AG04450 (cell line): ENCODE measurements at regions not wholly inside any gene's neighbourhood (a gene's known extent, or its start where the extent isn't known, plus 50 kb on each side); places are given as distances from the start of the nearest gene placed in this dataset.

Experiments used
- CTCF ChIA-PET: fragments of 300-600, 350-600 bp; formaldehyde crosslinking; extraction: SDS; loops from one replicate; lab custom pipeline; 2022; ENCODE audit warnings: antibody characterized with exemption, inconsistent platforms; lab: Charles Lee
- POLR2A ChIA-PET: fragments of 350-600 bp; formaldehyde crosslinking; extraction: SDS; loops from one replicate; lab custom pipeline; 2021; ENCODE audit warnings: antibody characterized with exemption, inconsistent platforms; lab: Yijun Ruan, JAX
- DNase-seq: peaks from one replicate; pipeline ENCODE4 v3.0.0-alpha.2; 2011; ENCODE audit warnings: low read depth, low spot score
- H3K27ac ChIP-seq: one replicate; pipeline ENCODE4 v1.5.1; 2012; ENCODE audit warnings: low read depth, low read length, control low read depth
- H3K27me3 ChIP-seq: one replicate; pipeline ENCODE4 v1.6.0; 2012; ENCODE audit warnings: low read length; ENCODE audit not compliant: control insufficient read depth, insufficient read depth
- H3K4me3 ChIP-seq: 2 replicates; pipeline ENCODE4 v1.5.1; 2011; ENCODE audit warnings: mild to moderate bottlenecking, low read depth, low read length, control low read depth
- H3K9me3 ChIP-seq: 2 replicates; pipeline ENCODE4 v1.5.1; 2012; ENCODE audit warnings: low read length; ENCODE audit not compliant: control insufficient read depth, insufficient read depth
- TF ChIP-seq, protein P1 (sequence below): IDR thresholded peaks from 2 replicates; pipeline ENCODE4 v1.5.1; 2011; ENCODE audit warnings: low read depth, low read length, control low read depth, inconsistent platforms

DNA sequence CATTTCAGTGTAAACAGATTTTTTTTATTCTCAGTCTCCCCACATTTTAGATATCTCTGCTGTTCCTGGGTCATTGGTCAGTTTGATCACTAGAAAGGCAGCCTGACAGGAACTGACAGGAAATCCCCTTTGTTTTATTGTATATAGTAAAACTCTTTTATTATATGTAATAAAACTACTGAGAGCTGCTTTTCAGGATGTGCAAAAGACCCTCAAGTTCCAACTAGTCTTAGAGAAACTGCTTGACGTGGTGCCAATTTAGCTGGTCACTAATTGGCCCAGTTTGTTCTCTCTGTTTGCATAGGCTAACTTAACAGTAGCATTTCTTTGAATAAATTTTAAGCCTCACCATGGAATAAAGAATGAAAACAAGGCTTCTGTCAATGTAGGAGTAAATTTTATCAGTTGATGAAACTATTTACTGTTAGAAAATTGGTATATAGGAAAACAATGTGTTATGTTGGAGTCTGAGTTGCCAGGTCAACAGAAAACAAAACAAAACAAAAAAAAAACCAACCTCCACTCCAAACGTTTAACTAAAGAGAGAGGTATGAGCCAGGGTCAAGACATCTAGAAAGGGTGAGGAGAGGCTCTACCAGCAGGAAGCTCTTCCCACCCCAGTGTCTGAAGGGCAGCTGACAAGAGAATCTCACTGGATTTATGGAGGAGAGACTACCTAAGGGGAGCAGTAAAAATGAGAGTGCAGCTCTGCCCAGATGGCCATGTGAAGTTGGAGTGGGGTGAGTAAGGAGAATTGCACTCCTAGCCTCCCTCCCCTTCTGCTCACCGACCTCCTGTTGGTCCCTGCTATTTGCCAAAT is 184.6 kb downstream of the ST6GAL2 start:
- ChIA-PET CTCF (no interaction called here), POLR2A (no interaction called here)
- no peak overlapping the region for H3K27ac ChIP-seq
- no peak for DNase-seq
- H3K9me3 ChIP-seq = no peaks in the 10 kb centered on the region
- no peaks in the 10 kb centered on the region for H3K27me3 ChIP-seq
- no peak overlapping the region for H3K4me3 ChIP-seq
- TF ChIP-seq, protein P1, sequence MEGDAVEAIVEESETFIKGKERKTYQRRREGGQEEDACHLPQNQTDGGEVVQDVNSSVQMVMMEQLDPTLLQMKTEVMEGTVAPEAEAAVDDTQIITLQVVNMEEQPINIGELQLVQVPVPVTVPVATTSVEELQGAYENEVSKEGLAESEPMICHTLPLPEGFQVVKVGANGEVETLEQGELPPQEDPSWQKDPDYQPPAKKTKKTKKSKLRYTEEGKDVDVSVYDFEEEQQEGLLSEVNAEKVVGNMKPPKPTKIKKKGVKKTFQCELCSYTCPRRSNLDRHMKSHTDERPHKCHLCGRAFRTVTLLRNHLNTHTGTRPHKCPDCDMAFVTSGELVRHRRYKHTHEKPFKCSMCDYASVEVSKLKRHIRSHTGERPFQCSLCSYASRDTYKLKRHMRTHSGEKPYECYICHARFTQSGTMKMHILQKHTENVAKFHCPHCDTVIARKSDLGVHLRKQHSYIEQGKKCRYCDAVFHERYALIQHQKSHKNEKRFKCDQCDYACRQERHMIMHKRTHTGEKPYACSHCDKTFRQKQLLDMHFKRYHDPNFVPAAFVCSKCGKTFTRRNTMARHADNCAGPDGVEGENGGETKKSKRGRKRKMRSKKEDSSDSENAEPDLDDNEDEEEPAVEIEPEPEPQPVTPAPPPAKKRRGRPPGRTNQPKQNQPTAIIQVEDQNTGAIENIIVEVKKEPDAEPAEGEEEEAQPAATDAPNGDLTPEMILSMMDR = no peak

DNA sequence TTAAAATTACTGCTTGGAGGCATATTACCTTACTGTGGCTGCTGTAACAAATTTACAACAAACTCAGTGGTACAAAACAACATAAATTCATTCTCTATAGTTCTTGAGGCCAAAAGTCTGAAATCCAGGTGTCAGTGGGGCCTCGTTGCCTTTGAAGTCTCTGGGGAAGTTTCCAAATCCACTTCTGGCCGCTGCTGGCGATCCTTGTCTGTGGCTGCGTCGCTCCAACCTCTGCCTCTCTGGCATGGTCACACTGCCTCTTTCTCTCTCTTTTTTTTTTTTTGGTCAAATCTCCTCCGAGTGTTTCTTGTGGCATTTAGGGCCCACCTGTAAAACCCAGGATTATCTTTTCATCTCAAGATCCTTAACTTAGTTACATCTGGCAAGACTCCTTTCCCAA is 182.8 kb downstream of the ST6GAL2 start:
- H3K9me3 ChIP-seq = no peaks in the 10 kb centered on the region
- no peak overlapping the region for H3K27ac ChIP-seq
- ChIA-PET POLR2A (no interaction called here), CTCF (no interaction called here)
- H3K4me3 ChIP-seq = no peak overlapping the region
- no peaks in the 10 kb centered on the region for H3K27me3 ChIP-seq
- TF ChIP-seq, protein P1 = no peak
- no peak for DNase-seq

DNA sequence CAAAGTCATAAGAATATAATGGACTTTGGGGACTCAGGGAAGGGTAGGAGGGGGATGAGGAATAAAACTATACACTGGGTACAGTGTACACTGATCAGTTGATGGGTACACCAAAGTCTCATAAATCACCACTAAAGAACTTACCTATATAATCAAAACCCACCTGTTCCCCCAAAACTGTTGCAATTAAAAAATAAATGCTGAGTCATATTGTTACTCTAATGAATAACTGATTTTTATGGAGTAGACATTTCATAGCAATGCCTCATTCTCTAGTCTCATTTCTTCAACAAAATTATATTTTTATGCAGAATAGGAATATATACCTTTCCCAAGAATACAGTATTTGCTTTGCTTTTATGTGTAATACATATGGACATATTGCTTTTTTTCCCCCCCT is 181.2 kb downstream of the ST6GAL2 start:
- no peaks in the 10 kb centered on the region for H3K27me3 ChIP-seq
- no peak overlapping the region for H3K27ac ChIP-seq
- TF ChIP-seq, protein P1 = no peak
- CTCF ChIA-PET = no interaction called here
- POLR2A ChIA-PET = no interaction called here
- H3K9me3 ChIP-seq = no peaks in the 10 kb centered on the region
- H3K4me3 ChIP-seq = no peak overlapping the region
- no peak for DNase-seq

DNA sequence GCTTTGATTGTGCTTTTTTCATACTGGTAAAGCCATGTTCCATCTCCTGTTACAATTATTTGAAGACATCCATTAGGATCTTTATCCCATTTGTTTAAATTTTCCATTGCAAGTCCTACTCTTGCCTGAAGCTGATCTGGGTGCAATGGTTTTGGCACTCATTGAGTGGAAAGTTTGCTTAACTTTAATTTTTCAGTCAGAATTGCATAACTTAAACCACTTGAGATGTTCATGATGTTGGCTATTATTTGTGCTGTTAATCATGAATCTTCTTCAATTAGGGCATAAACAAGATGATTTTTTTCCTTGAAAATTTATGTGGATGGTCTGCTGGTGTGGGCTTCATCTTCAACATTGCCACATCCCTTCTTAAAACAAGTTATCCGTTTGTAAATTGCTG is 180.1 kb downstream of the ST6GAL2 start:
- POLR2A ChIA-PET = no interaction called here
- Histone ChIP-seq H3K9me3 (no peaks in the 10 kb centered on the region), H3K4me3 (no peak overlapping the region), H3K27ac (no peak overlapping the region), H3K27me3 (no peaks in the 10 kb centered on the region)
- no peak for DNase-seq
- CTCF ChIA-PET = no interaction called here
- TF ChIP-seq, protein P1 = no peak

DNA sequence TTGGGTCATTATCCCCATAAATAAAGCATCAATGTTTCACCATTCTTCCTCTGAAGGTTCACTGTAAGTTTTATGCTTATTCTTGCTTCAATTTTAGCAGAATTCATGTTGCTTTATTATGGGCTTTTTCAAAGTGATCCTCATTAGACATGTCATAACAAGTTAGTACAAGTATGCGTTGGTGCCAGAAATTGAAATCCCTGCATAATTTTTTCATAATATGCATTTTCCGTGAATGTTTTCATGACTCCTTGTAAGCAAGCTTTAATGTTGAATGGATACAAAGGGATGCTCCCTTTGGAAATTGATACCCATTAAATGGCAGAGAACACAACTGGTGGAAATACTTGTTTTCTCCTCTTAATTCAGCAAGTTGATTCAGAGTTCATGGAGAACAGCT is 179.7 kb downstream of the ST6GAL2 start:
- Histone ChIP-seq H3K27ac (no peak overlapping the region), H3K9me3 (no peaks in the 10 kb centered on the region), H3K4me3 (no peak overlapping the region), H3K27me3 (no peaks in the 10 kb centered on the region)
- TF ChIP-seq, protein P1 = no peak
- ChIA-PET CTCF (no interaction called here), POLR2A (no interaction called here)
- no peak for DNase-seq
